ENCODE measurements at regions not wholly inside any gene's neighbourhood (a gene's known extent, or its start where the extent isn't known, plus 50 kb on each side); places are given as distances from the start of the nearest gene placed in this dataset.
A peak's percentile ranks its signal among the peaks of the same experiment; 100 is the strongest.

DNA sequence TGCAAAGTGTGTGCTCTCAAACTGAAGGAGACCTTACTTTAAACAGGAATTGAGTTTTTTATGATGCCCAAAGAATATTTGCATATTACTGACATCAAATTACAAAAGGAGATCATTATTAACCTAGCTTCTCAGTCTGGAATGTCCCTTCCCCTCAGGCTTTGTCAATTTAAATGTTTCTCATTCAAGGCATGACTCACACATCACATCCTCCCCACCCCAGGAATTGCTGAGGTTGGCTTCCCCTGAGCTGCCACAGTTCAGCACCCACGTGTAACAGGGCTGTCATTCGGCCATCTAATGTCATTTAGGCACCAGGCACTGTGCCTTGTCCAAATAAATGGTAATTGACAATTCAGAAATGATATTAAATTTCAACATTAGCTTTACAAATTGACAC lies 305.9 kb upstream of the MGMT start:
- no peak overlapping the region for H3K4me3 ChIP-seq (ENCODE audit: low read length)
- TF ChIP-seq CTCF (IDR thresholded peaks at IDR 0.05; ENCODE audit: insufficient read depth, low read depth, low read length, missing control alignments): no peak
- DNase-seq (ENCODE audit: low read depth): peak; percentile 61

- H3K4me3 ChIP-seq (ENCODE audit: low read length): no peak overlapping the region
- peak; percentile 47 for DNase-seq (ENCODE audit: low read depth)
- no peak for TF ChIP-seq CTCF (IDR thresholded peaks at IDR 0.05; ENCODE audit: insufficient read depth, low read depth, low read length, missing control alignments)
Observed at GRCh38 chr10:129163531-129163930, 303.5 kb upstream of the MGMT start.

- no peak overlapping the region for H3K4me3 ChIP-seq (ENCODE audit: low read length)
- DNase-seq (ENCODE audit: low read depth): no peak
- no peak for TF ChIP-seq CTCF (IDR thresholded peaks at IDR 0.05; ENCODE audit: insufficient read depth, low read depth, low read length, missing control alignments)
Observed at GRCh38 chr10:129165076-129165720, 301.8 kb upstream of the MGMT start.

DNA sequence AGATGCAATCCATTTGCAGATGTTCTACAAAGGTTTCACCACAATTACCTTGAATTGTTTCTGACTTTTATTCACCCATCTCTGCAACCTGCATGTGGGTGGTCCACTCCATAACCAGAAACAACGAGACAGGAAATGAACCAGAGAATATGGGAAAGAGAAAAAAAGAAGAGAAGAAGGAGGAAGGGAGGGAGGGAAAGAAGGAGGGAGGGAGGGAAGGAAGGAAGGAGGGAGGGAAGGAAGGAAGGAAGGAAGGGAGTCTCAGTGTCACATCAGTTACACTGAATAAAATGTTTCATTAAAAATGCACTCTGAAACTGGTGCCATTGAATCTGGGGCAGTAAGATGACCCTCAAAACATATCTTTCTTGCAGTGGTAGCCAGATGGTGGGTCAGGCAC lies 301.3 kb upstream of the MGMT start:
- H3K4me3 ChIP-seq (ENCODE audit: low read length): no peak overlapping the region
- DNase-seq (ENCODE audit: low read depth): no peak
- no peak for TF ChIP-seq CTCF (IDR thresholded peaks at IDR 0.05; ENCODE audit: insufficient read depth, low read depth, low read length, missing control alignments)

- no peak for TF ChIP-seq CTCF (IDR thresholded peaks at IDR 0.05; ENCODE audit: insufficient read depth, low read depth, low read length, missing control alignments)
- no peak for DNase-seq (ENCODE audit: low read depth)
- H3K4me3 ChIP-seq (ENCODE audit: low read length): no peak overlapping the region
Observed at GRCh38 chr10:129168660-129169059, 298.4 kb upstream of the MGMT start.

- DNase-seq (ENCODE audit: low read depth): no peak
- TF ChIP-seq CTCF (IDR thresholded peaks at IDR 0.05; ENCODE audit: insufficient read depth, low read depth, low read length, missing control alignments): no peak
- H3K4me3 ChIP-seq (ENCODE audit: low read length): no peak overlapping the region
Observed at GRCh38 chr10:129169115-129169514, 297.9 kb upstream of the MGMT start.

GRCh38 chr10:129170812-129171211 lies 296.2 kb upstream of the MGMT start:
- DNase-seq (ENCODE audit: low read depth): no peak
- no peak for TF ChIP-seq CTCF (IDR thresholded peaks at IDR 0.05; ENCODE audit: insufficient read depth, low read depth, low read length, missing control alignments)
- H3K4me3 ChIP-seq (ENCODE audit: low read length): no peak overlapping the region

All from epithelial cell of esophagus (primary cell).